Esophagus squamous epithelium (tissue), 5 donors: ENCODE measurements at regions not wholly inside any gene's neighbourhood (a gene's known extent, or its start where the extent isn't known, plus 50 kb on each side); places are given as distances from the start of the nearest gene placed in this dataset.
"Not testable (repeated sequence)": the region's sequence is repeated elsewhere in the genome, so short reads cannot be mapped to it uniquely, and the experiment has no call there.

ENCODE experiments used
- DNase-seq: peaks from one replicate; lab custom pipeline; 2025; lab: John Stamatoyannopoulos, UW
- H3K27ac ChIP-seq, 4 donors: fragments of 200-600 bp; sonication (generic); one replicate each; pipeline ENCODE4 v1.5.1; 2016 to 2019; ENCODE audit warnings: mild to moderate bottlenecking in 1 of 4
- H3K27me3 ChIP-seq, 4 donors: fragments of 200-600 bp; sonication (generic); 1 replicate in 3 of 4; 2 replicates in 1 of 4; pipeline versions ENCODE4 v1.5.1 to v1.6.0; 2017 to 2021; ENCODE audit warnings: antibody characterized with exemption in 1 of 4
- H3K36me3 ChIP-seq, 3 donors: fragments of 200-600 bp; sonication (generic); one replicate each; pipeline ENCODE4 v1.5.1; 2016 to 2019
- H3K4me1 ChIP-seq, 3 donors: fragments of 200-600 bp; sonication (generic); one replicate each; pipeline ENCODE4 v1.5.1; 2017 to 2019
- H3K4me3 ChIP-seq, 4 donors: fragments of 200-600 bp; sonication (generic); 1 replicate in 3 of 4; 2 replicates in 1 of 4; pipeline ENCODE4 v1.5.1; 2016 to 2019; ENCODE audit warnings: mild to moderate bottlenecking in 2 of 4, moderate library complexity in 1 of 4
- H3K9me3 ChIP-seq, 3 donors: fragments of 200-600 bp; sonication (generic); one replicate each; pipeline ENCODE4 v1.5.1; 2016 to 2019
- CTCF ChIP-seq, 6 experiments: fragments of 450-650 bp in 4 of 6; fragments of 200-600 bp in 2 of 6; sonication (generic) in 2 of 6; IDR thresholded peaks; one replicate each; pipeline ENCODE4 v1.5.1; 2016 to 2019; ENCODE audit warnings: antibody characterized with exemption in 6 of 6, mild to moderate bottlenecking in 4 of 6, moderate library complexity in 4 of 6
- POLR2A ChIP-seq, 4 donors: fragments of 450-650 bp; IDR thresholded peaks; one replicate each; pipeline ENCODE4 v1.6.1; 2017; ENCODE audit warnings: antibody characterized with exemption in 4 of 4, mild to moderate bottlenecking in 4 of 4, moderate library complexity in 3 of 4
- WGBS, 2 donors: methylation state at CpG; one replicate each; pipeline ENCODE4 v1.1.5; 2018; 5-methylcytosine and 5-hydroxymethylcytosine counted together
- intact Hi-C: fragments of 100-400 bp; cut with DNase I; formaldehyde crosslinking; loops from one replicate; pipeline ENCODE4 v1.15.0; 2022
- donor health status: DM: yes; HTN: yes; CAD: no.

DNA sequence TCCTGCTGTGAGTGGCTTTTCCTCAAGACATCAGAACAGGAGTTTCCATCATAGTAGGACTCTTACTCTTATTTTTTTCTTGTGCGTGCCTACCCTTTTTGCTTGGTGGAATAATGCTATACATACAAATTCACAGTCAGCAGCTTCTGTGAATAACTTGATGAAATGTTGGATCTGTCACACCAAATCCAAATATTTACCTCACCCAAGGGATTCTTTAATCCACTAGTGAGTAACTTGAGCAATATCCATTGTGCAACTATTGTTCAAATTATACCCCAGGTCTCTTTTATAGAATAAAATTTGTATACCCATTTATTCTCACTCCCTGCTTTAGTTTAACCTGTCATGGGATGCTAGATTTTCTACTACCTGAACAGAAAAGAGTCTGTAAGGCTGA, 1078.3 kb upstream of the EDIL3 start:
- DNase-seq: no peak
- no peak for TF ChIP-seq CTCF (IDR thresholded peaks at IDR 0.05)
- no peak for TF ChIP-seq POLR2A (IDR thresholded peaks at IDR 0.05)
- H3K27ac ChIP-seq: no peak overlapping the region
- no peaks in the 10 kb centered on the region for H3K27me3 ChIP-seq
- H3K4me3 ChIP-seq: no peak overlapping the region
- H3K36me3 ChIP-seq: no peaks in the 10 kb centered on the region
- intact Hi-C loops: no loop called here
- no peaks in the 10 kb centered on the region for H3K4me1 ChIP-seq
- peaks cover 0 to 12% (median 5%) of the 10 kb centered on the region in 3 donors for H3K9me3 ChIP-seq
- 64 to 67% methylated on average over 1 of the region's 1 CpG for WGBS, 2 donors

DNA sequence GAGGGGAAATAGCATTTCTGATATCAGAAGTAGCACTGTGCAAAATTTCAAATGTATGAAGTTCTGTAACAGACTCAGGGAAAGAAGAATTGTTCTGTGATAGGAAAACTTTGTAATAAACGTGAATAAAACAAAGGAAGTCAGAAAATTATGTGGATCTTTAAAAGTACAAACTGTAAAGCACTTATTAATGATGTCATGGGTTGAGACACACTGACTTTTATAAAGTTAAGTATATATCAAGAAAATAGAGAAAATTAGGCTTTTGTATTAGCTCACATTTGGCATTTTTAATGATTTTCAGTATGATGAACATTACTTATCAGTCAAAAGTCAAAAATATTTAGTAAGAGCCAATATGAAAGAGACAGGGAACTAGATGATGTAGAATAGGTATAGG, 1081.7 kb upstream of the EDIL3 start:
- no peaks in the 10 kb centered on the region for H3K27me3 ChIP-seq
- H3K27ac ChIP-seq: no peak overlapping the region
- DNase-seq: no peak
- no peak for TF ChIP-seq CTCF (IDR thresholded peaks at IDR 0.05)
- no peak for TF ChIP-seq POLR2A (IDR thresholded peaks at IDR 0.05)
- H3K4me1 ChIP-seq: no peaks in the 10 kb centered on the region
- no peak overlapping the region for H3K4me3 ChIP-seq
- intact Hi-C loops: no loop called here
- H3K36me3 ChIP-seq: no peaks in the 10 kb centered on the region
- 35 to 41% methylated on average over 1 of the region's 1 CpG for WGBS, 2 donors
- peaks cover 0 to 13% (median 7%) of the 10 kb centered on the region in 3 donors for H3K9me3 ChIP-seq

DNA sequence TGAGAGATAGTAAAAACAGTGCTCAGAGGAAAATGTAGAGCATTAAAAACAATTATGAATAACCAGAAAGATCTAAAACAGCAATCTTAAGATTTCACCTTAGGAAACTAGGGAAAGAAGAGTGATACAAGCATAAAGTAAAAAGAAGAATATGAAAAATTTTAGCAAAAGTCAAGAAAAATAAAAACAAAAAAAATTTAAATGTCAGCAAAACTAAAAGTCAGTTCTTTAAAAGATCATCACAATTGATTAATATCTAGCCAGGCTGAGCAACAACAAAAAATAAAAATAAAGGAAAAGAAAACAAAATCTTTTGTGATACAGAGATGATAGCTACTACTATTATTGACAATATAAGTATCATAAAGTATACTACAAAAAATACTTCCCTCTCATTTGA, 1088.1 kb upstream of the EDIL3 start:
- Histone ChIP-seq H3K27ac (no peak overlapping the region), H3K27me3 (no peaks in the 10 kb centered on the region), H3K36me3 (no peaks in the 10 kb centered on the region), H3K4me3 (no peak overlapping the region), H3K9me3 (peaks cover 0 to 8% (median 7%) of the 10 kb centered on the region in 3 donors), H3K4me1 (no peaks in the 10 kb centered on the region)
- DNase-seq: no peak
- intact Hi-C loops: no loop called here
- TF ChIP-seq POLR2A (IDR thresholded peaks at IDR 0.05) (no peak), CTCF (IDR thresholded peaks at IDR 0.05) (no peak)

- H3K9me3 ChIP-seq, H3K27me3 ChIP-seq, DNase-seq, H3K4me1 ChIP-seq, H3K36me3 ChIP-seq, H3K27ac ChIP-seq, H3K4me3 ChIP-seq, intact Hi-C loops: not testable (repeated sequence)
- 72 to 80% methylated on average over 4 of the region's 4 CpGs for WGBS, 2 donors
Observed at GRCh38 chr5:85475151-85475550, 1090.5 kb upstream of the EDIL3 start.

DNA sequence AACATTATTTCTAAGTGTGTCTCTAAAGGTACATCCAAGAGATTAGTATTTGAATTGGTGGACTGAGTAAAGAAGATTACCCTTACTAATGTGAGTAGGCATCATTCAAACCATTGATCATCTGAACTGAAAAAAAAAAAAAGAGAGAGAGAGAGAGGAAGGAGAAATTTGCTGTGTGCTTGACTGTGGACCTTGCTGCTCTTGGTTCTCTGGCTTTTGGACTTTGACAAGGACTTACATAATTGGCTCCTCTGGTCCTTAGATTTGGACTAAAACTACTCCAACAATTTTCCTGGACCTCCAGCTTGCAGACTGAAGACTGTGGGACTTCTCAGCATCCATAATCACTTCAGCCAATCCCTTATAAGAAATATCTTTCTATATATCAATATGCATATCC, 1091.9 kb upstream of the EDIL3 start:
- intact Hi-C loops: no loop called here
- Histone ChIP-seq H3K9me3 (no peaks in the 10 kb centered on the region), H3K27ac (no peak overlapping the region), H3K4me3 (no peak overlapping the region), H3K36me3 (no peaks in the 10 kb centered on the region), H3K27me3 (no peaks in the 10 kb centered on the region), H3K4me1 (no peaks in the 10 kb centered on the region)
- TF ChIP-seq CTCF (IDR thresholded peaks at IDR 0.05) (no peak), POLR2A (IDR thresholded peaks at IDR 0.05) (no peak)
- no peak for DNase-seq

DNA sequence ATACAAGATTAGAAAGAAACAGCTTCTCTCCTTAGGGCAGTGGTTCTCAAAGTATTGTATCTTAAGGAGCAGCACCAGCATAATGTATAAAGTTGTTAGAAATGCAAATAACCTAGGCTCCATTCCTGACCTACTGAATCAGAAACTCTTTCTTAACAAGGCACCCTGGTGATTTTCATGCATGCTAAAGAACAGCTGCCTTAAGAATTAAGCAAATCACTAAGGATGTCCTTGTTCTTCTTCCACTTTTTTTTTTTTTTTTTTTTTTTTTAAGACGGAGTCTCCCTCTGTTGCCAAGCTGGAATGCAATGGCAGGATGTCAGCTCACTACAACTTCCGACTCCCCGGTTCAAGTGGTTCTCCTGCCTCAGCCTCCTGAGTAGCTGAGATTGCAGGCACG, 1095.2 kb upstream of the EDIL3 start:
- no peak for DNase-seq
- no peaks in the 10 kb centered on the region for H3K4me1 ChIP-seq
- H3K36me3 ChIP-seq: no peaks in the 10 kb centered on the region
- intact Hi-C loops: no loop called here
- no peaks in the 10 kb centered on the region for H3K27me3 ChIP-seq
- 90 to 93% methylated on average over 4 of the region's 4 CpGs for WGBS, 2 donors
- no peak overlapping the region for H3K4me3 ChIP-seq
- no peak for TF ChIP-seq POLR2A (IDR thresholded peaks at IDR 0.05)
- no peak for TF ChIP-seq CTCF (IDR thresholded peaks at IDR 0.05)
- peaks cover 0 to 6% (median 0%) of the 10 kb centered on the region in 3 donors for H3K9me3 ChIP-seq
- H3K27ac ChIP-seq: no peak overlapping the region
